ENCODE measurements at regions not wholly inside any gene's neighbourhood (a gene's known extent, or its start where the extent isn't known, plus 50 kb on each side); places are given as distances from the start of the nearest gene placed in this dataset.
"Not testable (repeated sequence)": the region's sequence is repeated elsewhere in the genome, so short reads cannot be mapped to it uniquely, and the experiment has no call there.

DNA sequence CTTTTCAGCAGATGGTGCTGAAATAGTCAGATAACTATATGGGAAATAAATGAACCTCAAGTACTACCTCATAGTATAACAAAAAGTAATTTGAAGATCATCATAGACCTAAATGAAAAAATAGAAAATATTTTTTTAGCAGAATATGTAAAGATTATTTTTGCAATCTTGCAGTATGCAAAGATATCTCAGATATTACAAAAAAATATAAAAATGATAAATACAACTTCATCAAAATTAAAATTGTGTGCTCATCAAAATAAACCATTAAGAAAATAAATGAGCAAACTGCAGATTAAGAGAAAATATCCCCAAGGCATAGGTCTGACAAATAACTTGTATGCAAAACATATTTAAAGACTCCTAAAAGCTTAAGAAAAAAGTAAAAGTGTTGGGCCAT, 83.4 kb upstream of the KCND2 start:
- no peak for DNase-seq
- intact Hi-C loops (cut with DNase I), result no loop called here
- ATAC-seq, result no peak
- H3K9me3 ChIP-seq, result no peaks in the 10 kb centered on the region
- no peaks in the 10 kb centered on the region for H3K36me3 ChIP-seq
- TF ChIP-seq, protein P1, sequence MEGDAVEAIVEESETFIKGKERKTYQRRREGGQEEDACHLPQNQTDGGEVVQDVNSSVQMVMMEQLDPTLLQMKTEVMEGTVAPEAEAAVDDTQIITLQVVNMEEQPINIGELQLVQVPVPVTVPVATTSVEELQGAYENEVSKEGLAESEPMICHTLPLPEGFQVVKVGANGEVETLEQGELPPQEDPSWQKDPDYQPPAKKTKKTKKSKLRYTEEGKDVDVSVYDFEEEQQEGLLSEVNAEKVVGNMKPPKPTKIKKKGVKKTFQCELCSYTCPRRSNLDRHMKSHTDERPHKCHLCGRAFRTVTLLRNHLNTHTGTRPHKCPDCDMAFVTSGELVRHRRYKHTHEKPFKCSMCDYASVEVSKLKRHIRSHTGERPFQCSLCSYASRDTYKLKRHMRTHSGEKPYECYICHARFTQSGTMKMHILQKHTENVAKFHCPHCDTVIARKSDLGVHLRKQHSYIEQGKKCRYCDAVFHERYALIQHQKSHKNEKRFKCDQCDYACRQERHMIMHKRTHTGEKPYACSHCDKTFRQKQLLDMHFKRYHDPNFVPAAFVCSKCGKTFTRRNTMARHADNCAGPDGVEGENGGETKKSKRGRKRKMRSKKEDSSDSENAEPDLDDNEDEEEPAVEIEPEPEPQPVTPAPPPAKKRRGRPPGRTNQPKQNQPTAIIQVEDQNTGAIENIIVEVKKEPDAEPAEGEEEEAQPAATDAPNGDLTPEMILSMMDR (IDR thresholded peaks at IDR 0.05), result no peak
- H3K27ac ChIP-seq, result no peak overlapping the region
- H3K4me1 ChIP-seq, result peaks cover 0 to 22% (median 3%) of the 10 kb centered on the region in 9 donors
- no peaks in the 10 kb centered on the region for H3K27me3 ChIP-seq
- no peak overlapping the region for H3K4me3 ChIP-seq

DNA sequence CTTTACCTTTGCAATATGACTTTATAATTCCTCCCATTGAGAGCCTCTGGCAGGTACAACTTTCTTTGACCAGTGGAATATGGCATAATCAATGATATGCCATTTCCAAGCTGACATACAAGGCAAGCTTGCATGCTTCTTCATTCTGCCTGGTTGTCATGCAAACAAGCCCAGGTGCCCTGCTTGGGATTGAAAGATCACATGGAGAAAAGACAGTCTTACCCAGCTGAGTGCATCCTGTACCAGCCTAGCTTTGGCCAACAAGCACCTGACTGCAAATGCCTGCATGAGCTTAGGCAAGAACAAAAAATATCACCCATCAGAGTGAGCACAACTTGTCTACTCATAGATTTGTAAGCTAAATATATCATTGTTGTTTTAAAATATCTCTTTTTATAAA, 82.9 kb upstream of the KCND2 start:
- Histone ChIP-seq H3K9me3 (no peaks in the 10 kb centered on the region), H3K27ac (no peak overlapping the region), H3K4me3 (no peak overlapping the region), H3K36me3 (no peaks in the 10 kb centered on the region), H3K27me3 (no peaks in the 10 kb centered on the region), H3K4me1 (peaks cover 0 to 18% (median 3%) of the 10 kb centered on the region in 9 donors)
- intact Hi-C loops (cut with DNase I), result no loop called here
- TF ChIP-seq, protein P1 (IDR thresholded peaks at IDR 0.05), result no peak
- no peak for ATAC-seq
- DNase-seq, result no peak

DNA sequence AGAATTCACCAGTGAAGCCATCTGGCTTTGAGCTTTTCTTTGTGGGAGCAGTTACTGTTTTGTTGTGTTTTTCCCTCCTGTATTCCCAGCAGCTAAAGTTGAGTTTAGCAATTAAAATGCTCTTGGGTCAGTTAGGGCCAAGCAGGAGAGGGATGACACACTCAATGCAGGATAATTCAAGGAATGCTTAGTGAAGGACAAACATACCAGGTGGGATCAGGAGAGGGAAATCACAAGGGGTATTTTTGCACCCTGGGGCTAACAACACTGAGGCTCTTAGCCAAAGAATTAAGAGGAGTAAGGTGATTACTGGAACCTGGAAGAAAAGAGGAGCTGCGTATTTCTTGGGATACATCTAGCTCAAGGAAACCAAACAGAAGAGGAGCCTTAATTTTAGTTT, 82.4 kb upstream of the KCND2 start:
- intact Hi-C loops (cut with DNase I), result no loop called here
- H3K4me1 ChIP-seq, result peaks cover 0 to 13% (median 0%) of the 10 kb centered on the region in 9 donors

DNA sequence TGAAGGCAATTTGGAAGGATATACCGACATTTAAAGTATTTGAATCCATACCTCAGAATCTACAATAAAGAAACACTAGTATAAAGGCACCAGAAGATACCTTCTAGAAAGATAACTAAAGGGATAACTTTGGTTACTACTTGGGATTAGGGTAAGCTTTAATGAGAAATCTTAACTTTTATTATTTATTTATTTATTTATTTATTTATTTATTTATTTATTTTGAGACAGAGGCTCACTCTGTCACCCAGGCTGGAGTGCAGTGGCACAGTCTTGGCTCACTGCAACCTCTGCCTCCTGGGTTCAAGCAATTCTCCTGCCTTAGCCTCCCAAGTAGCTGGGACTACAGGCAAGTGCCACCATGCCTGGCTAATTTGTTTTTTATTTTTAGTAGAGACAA, 81.6 kb upstream of the KCND2 start:
- DNase-seq; intact Hi-C loops (cut with DNase I); H3K27me3 ChIP-seq; H3K36me3 ChIP-seq; H3K27ac ChIP-seq; H3K9me3 ChIP-seq; ATAC-seq; H3K4me3 ChIP-seq; H3K4me1 ChIP-seq: not testable (repeated sequence)
- 83 to 89% methylated on average over 1 of the region's 1 CpG for WGBS, 2 donors

More for the DNA sequence above, 82.4 kb upstream of the KCND2 start:
- peaks cover 0 to 2% (median 0%) of the 10 kb centered on the region in 11 donors for H3K9me3 ChIP-seq
- H3K36me3 ChIP-seq, result no peaks in the 10 kb centered on the region
- H3K4me3 ChIP-seq, result no peak overlapping the region
- no peaks in the 10 kb centered on the region for H3K27me3 ChIP-seq
- WGBS, 2 donors, result 76 to 82% methylated on average over 1 of the region's 1 CpG
- no peak overlapping the region for H3K27ac ChIP-seq
- TF ChIP-seq, protein P1 (IDR thresholded peaks at IDR 0.05), result no peak
- DNase-seq (no peak), ATAC-seq (no peak)

DNA sequence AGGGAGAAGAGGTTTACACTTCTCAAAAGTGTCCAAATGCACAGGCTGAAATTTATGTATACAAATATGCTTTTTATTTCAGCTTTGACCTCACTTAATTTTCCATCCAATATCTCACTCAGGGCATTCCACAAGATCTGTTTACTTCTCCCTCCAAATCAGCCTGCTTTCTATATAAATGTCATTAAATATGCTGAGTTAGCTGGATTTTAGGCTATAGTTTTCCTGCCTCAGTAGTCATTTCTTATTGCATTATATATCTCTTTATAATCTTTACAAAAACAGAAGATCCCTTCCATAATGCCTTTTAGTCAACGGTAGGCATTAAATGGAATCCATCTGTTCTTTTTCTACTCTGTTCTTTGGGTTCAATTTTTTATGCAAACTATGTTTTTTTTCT, 71.7 kb upstream of the KCND2 start:
- H3K27me3 ChIP-seq, result no peaks in the 10 kb centered on the region
- ATAC-seq (no peak), DNase-seq (no peak)
- H3K4me3 ChIP-seq, result no peak overlapping the region
- no peaks in the 10 kb centered on the region for H3K9me3 ChIP-seq
- no peaks in the 10 kb centered on the region for H3K36me3 ChIP-seq
- no peak overlapping the region for H3K27ac ChIP-seq
- TF ChIP-seq, protein P1 (IDR thresholded peaks at IDR 0.05), result no peak
- no peaks in the 10 kb centered on the region for H3K4me1 ChIP-seq
- intact Hi-C loops (cut with DNase I), result no loop called here
- 81 to 88% methylated on average over 1 of the region's 1 CpG for WGBS, 2 donors

Measured in heart right ventricle (tissue), 16 donors.